Endodermal cell (in vitro differentiated cells): ENCODE measurements at regions not wholly inside any gene's neighbourhood (a gene's known extent, or its start where the extent isn't known, plus 50 kb on each side); places are given as distances from the start of the nearest gene placed in this dataset.
"Not testable (repeated sequence)": the region's sequence is repeated elsewhere in the genome, so short reads cannot be mapped to it uniquely, and the experiment has no call there.

ENCODE experiments used
- DNase-seq: peaks from one replicate; pipeline ENCODE4 v3.0.0-alpha.2; 2017
- H3K27ac ChIP-seq: 2 replicates; pipeline ENCODE4 v1.5.1; 2013; ENCODE audit warnings: mild to moderate bottlenecking, low read depth, low read length, moderate library complexity
- H3K27me3 ChIP-seq: 2 replicates; pipeline ENCODE4 v1.6.1; 2013; ENCODE audit warnings: mild to moderate bottlenecking, low read length, moderate library complexity; ENCODE audit not compliant: insufficient read depth, control insufficient read depth, poor library complexity, severe bottlenecking
- H3K36me3 ChIP-seq: 2 replicates; pipeline ENCODE4 v1.7.0; 2013; ENCODE audit warnings: mild to moderate bottlenecking, low read length, moderate library complexity; ENCODE audit not compliant: control insufficient read depth, insufficient read depth
- H3K4me1 ChIP-seq: one replicate; pipeline ENCODE4 v1.7.0; 2013; ENCODE audit warnings: low read length; ENCODE audit not compliant: control insufficient read depth, insufficient read depth
- H3K4me3 ChIP-seq: 2 replicates; pipeline ENCODE4 v1.5.1; 2013; ENCODE audit warnings: mild to moderate bottlenecking, low read length, moderate library complexity
- H3K9ac ChIP-seq: 2 replicates; pipeline ENCODE4 v1.6.1; 2013; ENCODE audit warnings: mild to moderate bottlenecking, low read length, moderate library complexity; ENCODE audit not compliant: poor library complexity, severe bottlenecking; ENCODE audit errors: extremely low read depth
- H3K9me3 ChIP-seq: 2 replicates; pipeline ENCODE4 v1.6.1; 2013; ENCODE audit warnings: mild to moderate bottlenecking, low read length, moderate library complexity; ENCODE audit not compliant: control insufficient read depth
- H3K27ac Mint-ChIP-seq: 2 replicates; pipeline ENCODE4 v1.8.0; 2020; ENCODE audit warnings: mixed read lengths
- H3K27me3 Mint-ChIP-seq: 2 replicates; pipeline ENCODE4 v1.8.0; 2021; ENCODE audit warnings: mild to moderate bottlenecking, mixed read lengths; ENCODE audit not compliant: insufficient read depth
- H3K36me3 Mint-ChIP-seq: 2 replicates; pipeline ENCODE4 v1.8.0; 2020; ENCODE audit warnings: low read depth, mixed read lengths
- H3K4me1 Mint-ChIP-seq: 2 replicates; pipeline ENCODE4 v1.8.0; 2020; ENCODE audit warnings: mixed read lengths
- H3K4me3 Mint-ChIP-seq: 2 replicates; pipeline ENCODE4 v1.8.0; 2020; ENCODE audit warnings: mild to moderate bottlenecking, moderate library complexity, mixed read lengths
- H3K9me3 Mint-ChIP-seq: 2 replicates; pipeline ENCODE4 v1.8.0; 2020; ENCODE audit warnings: mild to moderate bottlenecking, mixed read lengths
- WGBS, 2 experiments: methylation state at CpG; one replicate each; pipeline versions ENCODE4 v1.1.5 to v1.1.7; 2013; ENCODE audit warnings: missing lambda C conversion rate in 2 of 2, mixed read lengths in 1 of 2; ENCODE audit not compliant: insufficient coverage in 1 of 2, insufficient read length in 1 of 2; 5-methylcytosine and 5-hydroxymethylcytosine counted together

- not testable (repeated sequence) for DNase-seq, H3K4me3 ChIP-seq, H3K36me3 ChIP-seq, H3K9ac ChIP-seq, H3K4me1 ChIP-seq, H3K4me3 Mint-ChIP-seq, H3K27ac Mint-ChIP-seq, H3K36me3 Mint-ChIP-seq, H3K9me3 Mint-ChIP-seq, H3K4me1 Mint-ChIP-seq, H3K27me3 Mint-ChIP-seq, H3K27me3 ChIP-seq, H3K27ac ChIP-seq, H3K9me3 ChIP-seq
- WGBS, 2 experiments = no CpG with 5 or more reads among the region's 5 CpGs
Measured at GRCh38 chr16:21386201-21386915, 108.3 kb upstream of the CRYM start.

GRCh38 chr16:21383682-21384081 lies 105.6 kb upstream of the CRYM start:
- H3K4me3 ChIP-seq = not testable (repeated sequence)

DNA sequence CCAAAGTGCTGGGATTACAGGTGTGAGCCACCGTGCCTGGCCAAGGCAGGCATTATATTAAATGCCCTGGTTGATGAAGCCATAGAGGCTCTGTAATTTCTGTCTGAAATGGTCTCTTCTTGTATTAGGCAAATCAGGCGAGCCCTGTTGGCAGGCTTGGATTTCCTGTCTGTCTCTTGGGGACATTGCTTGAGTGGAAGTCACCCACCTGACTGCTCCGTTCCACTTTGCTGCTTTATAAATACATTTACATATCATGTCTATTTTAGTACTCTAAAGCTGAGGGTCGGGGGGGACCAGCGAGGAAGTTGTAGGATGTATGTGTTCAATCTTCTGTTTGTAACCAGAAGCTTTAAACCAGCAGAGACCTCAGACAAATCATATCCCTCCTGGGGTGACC lies 101.6 kb upstream of the CRYM start:
- not testable (repeated sequence) for H3K36me3 ChIP-seq, H3K4me1 Mint-ChIP-seq, H3K9me3 ChIP-seq, H3K4me3 Mint-ChIP-seq, DNase-seq, H3K4me1 ChIP-seq, H3K27me3 ChIP-seq, H3K27ac ChIP-seq, H3K9ac ChIP-seq, H3K9me3 Mint-ChIP-seq, H3K27ac Mint-ChIP-seq, H3K27me3 Mint-ChIP-seq, H3K36me3 Mint-ChIP-seq, H3K4me3 ChIP-seq
- no CpG with 5 or more reads among the region's 5 CpGs for WGBS, 2 experiments

More at GRCh38 chr16:21383682-21384081, 105.6 kb upstream of the CRYM start:
- not testable (repeated sequence) for H3K9me3 ChIP-seq, H3K9me3 Mint-ChIP-seq, H3K4me3 Mint-ChIP-seq, H3K4me1 ChIP-seq, H3K27me3 ChIP-seq, H3K27ac ChIP-seq, H3K27ac Mint-ChIP-seq, H3K27me3 Mint-ChIP-seq, DNase-seq, H3K36me3 ChIP-seq, H3K4me1 Mint-ChIP-seq, H3K9ac ChIP-seq, H3K36me3 Mint-ChIP-seq

DNA sequence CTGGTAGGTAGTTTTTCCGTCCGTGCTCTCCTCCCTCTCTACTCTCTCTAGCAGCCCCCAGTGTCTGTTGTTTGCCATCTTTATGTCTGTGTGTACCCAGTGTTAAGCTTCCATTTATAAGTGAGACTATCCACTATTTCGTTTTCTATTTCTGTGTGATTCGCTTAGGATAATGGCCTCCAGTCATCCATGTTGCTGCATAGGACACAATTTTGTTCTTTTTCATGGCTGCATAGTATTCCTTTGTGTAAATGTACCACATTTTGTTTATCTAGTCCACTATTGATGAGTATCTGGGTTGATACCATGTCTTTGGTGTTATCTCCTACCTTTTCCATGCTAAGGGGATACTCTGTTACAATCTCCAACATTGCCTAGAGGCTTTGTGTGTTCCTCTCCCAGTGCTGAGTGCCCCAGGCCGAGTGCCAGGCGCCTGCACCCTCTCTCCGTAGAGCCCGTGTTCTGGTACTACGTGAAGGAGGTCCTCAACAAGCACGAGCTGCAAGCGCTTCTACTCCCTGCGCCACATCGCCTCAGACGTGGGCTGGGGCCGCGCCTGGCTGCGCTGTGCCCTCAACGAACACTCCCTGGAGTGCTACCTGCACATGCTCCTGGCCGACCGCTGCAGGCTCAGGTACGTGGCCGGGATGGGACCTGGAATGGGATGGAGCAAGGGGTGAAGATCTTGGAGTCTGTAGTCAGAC lies 98.3 kb upstream of the CRYM start:
- not testable (repeated sequence) for H3K9me3 Mint-ChIP-seq, H3K27ac ChIP-seq, DNase-seq, H3K27me3 ChIP-seq, H3K4me1 ChIP-seq, H3K4me3 Mint-ChIP-seq, H3K36me3 Mint-ChIP-seq, H3K9me3 ChIP-seq, H3K4me3 ChIP-seq, H3K36me3 ChIP-seq, H3K27me3 Mint-ChIP-seq, H3K27ac Mint-ChIP-seq, H3K9ac ChIP-seq, H3K4me1 Mint-ChIP-seq
- 94% methylated on average over 2 to 11 of the region's 22 CpGs for WGBS, 2 experiments

DNA sequence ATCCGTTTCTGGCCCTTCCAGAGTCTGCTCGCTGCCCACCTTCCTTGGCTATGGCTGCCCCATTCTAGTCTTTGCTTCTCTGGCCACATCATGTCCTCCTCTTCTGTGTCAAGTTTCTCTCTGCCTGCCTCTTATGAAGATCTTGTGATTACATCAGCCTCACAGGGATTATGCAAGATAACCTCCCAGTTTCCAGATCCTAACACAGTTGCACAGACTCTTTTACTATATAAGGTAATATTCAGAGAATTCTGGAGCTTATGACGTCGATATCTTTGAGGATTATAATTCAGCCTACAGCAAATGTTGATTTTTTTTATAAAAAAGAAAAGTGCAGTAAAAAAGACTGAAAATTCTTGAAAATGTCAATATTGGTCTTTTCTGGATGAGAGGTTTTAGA lies 97.2 kb upstream of the CRYM start:
- H3K9ac ChIP-seq, H3K36me3 ChIP-seq, H3K9me3 Mint-ChIP-seq, H3K4me3 ChIP-seq, DNase-seq, H3K27me3 Mint-ChIP-seq, H3K4me3 Mint-ChIP-seq, H3K4me1 Mint-ChIP-seq, H3K9me3 ChIP-seq, H3K27ac ChIP-seq, H3K4me1 ChIP-seq, H3K27me3 ChIP-seq, H3K27ac Mint-ChIP-seq, H3K36me3 Mint-ChIP-seq: not testable (repeated sequence)
- 100% methylated on average over 2 of the region's 4 CpGs; no CpG with 5 or more reads in 1 of the 2 experiments for WGBS, 2 experiments

GRCh38 chr16:21373454-21373853 lies 95.4 kb upstream of the CRYM start:
- not testable (repeated sequence) for H3K9ac ChIP-seq, H3K4me1 Mint-ChIP-seq, H3K27ac Mint-ChIP-seq, H3K27ac ChIP-seq, H3K36me3 ChIP-seq, H3K36me3 Mint-ChIP-seq, H3K27me3 ChIP-seq, H3K4me3 ChIP-seq, H3K4me1 ChIP-seq, H3K9me3 Mint-ChIP-seq, H3K27me3 Mint-ChIP-seq, H3K4me3 Mint-ChIP-seq, H3K9me3 ChIP-seq, DNase-seq
- 80 to 90% methylated on average over 2 of the region's 2 CpGs for WGBS, 2 experiments

DNA sequence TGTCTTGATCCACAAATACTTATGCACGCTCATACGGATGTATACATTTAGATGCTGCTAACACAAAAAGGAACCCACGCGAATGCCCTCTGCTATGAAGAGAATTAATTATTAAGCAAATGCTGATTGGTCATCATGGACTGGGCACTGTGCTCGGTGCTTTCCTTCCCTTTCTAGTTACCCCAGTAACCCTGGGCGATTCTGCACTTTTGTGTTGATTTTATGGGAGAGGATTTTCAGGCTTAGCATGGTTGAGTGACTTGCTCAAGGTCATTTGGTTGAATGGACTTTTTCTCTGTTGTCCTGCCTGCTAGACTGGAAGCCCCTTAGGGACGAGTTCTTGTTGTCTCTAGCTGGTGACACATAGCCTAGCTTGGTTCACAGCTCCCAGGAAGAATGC lies 94.8 kb upstream of the CRYM start:
- not testable (repeated sequence) for H3K36me3 Mint-ChIP-seq, H3K4me1 Mint-ChIP-seq, H3K4me3 ChIP-seq, H3K4me3 Mint-ChIP-seq, H3K27ac ChIP-seq, H3K9me3 Mint-ChIP-seq, H3K9me3 ChIP-seq, H3K27me3 ChIP-seq, H3K9ac ChIP-seq, H3K4me1 ChIP-seq, H3K27me3 Mint-ChIP-seq, H3K36me3 ChIP-seq, DNase-seq, H3K27ac Mint-ChIP-seq
- 92% methylated on average over 4 of the region's 7 CpGs; no CpG with 5 or more reads in 1 of the 2 experiments for WGBS, 2 experiments
